GM12864 (cell line): ENCODE measurements at regions not wholly inside any gene's neighbourhood (a gene's known extent, or its start where the extent isn't known, plus 50 kb on each side); places are given as distances from the start of the nearest gene placed in this dataset.

Source experiments
- DNase-seq: peaks from one replicate; pipeline ENCODE4 v3.0.0-alpha.2; 2011; ENCODE audit warnings: low read depth
- H3K4me3 ChIP-seq: 2 replicates; pipeline ENCODE4 v1.5.1; 2011; ENCODE audit warnings: mild to moderate bottlenecking, low read depth, low read length, control low read depth
- TF ChIP-seq, protein P1 (sequence below): IDR thresholded peaks from 2 replicates; pipeline ENCODE4 v1.5.1; 2011; ENCODE audit warnings: low read depth, mild to moderate bottlenecking, moderate library complexity, low read length, control low read depth, inconsistent platforms; ENCODE audit errors: missing control alignments

DNA sequence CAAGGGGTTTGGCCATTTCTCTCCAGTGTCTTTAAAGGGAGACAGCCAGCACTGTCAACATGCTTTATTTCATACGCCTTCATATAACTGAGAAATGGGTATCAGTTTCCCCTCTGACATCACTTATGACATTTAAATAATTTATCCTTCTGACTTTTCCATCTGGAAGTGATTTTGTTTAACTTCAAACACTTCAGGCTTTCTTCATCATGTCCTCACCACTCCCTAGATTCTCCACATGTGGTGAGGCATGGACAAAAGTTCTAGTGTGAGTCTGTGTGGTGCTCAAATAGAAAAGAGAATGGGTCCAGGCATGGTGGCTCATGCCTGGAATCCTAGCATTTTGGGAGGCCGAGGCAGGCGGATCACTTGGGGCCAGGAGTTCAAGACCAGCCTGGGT is 158.6 kb downstream of the TXNL1 start:
- no peak for DNase-seq
- TF ChIP-seq, protein P1, sequence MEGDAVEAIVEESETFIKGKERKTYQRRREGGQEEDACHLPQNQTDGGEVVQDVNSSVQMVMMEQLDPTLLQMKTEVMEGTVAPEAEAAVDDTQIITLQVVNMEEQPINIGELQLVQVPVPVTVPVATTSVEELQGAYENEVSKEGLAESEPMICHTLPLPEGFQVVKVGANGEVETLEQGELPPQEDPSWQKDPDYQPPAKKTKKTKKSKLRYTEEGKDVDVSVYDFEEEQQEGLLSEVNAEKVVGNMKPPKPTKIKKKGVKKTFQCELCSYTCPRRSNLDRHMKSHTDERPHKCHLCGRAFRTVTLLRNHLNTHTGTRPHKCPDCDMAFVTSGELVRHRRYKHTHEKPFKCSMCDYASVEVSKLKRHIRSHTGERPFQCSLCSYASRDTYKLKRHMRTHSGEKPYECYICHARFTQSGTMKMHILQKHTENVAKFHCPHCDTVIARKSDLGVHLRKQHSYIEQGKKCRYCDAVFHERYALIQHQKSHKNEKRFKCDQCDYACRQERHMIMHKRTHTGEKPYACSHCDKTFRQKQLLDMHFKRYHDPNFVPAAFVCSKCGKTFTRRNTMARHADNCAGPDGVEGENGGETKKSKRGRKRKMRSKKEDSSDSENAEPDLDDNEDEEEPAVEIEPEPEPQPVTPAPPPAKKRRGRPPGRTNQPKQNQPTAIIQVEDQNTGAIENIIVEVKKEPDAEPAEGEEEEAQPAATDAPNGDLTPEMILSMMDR = no peak
- no peak overlapping the region for H3K4me3 ChIP-seq

DNA sequence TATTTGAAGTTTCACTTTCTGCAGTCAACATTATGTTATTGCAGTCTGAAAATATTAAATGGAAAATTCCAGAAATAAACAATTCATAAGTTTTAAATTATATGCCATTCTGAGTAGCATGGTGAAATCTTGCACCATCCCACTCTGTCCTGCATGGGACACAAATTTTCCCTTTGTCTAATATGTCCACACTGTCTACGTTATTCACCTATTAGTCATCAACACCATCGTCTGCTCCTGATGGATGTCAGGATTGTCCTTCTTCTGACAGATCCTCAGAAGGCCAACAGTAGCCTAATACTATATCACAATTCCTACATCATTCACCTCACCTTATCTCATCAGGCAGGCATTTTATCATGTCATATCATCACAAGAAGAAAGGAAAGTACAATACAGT is 163.1 kb downstream of the TXNL1 start:
- H3K4me3 ChIP-seq = no peak overlapping the region
- no peak for DNase-seq
- TF ChIP-seq, protein P1 = no peak

DNA sequence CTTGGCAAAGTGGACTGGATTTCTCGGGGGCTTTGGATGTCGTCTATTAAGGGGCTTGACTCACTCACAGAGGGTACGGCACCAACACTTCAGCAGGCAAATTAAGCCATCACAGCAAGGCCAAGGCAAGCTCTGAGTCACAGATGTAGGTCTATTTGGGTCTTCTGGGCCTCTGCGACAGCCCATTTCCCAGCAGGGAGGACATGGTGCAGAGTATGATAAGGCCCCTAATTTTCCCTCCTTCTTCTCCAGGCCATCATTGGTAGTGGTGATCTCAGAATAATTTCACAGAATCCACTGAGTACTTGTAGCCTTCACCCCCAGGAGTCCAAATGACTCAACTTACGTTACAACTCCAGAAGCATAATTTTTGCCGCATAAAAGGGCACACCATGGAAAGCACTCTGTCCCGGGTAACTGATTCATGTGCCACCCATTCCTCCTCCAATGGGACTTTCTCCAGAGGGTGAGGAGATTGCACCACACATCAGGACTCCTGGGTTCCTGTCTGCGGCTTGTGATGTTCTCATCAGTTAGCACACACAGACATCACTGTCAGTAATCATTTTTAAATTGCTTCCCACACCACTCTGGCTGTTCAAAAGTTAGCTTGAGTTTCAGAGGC is 164.9 kb downstream of the TXNL1 start:
- no peak for DNase-seq

DNA sequence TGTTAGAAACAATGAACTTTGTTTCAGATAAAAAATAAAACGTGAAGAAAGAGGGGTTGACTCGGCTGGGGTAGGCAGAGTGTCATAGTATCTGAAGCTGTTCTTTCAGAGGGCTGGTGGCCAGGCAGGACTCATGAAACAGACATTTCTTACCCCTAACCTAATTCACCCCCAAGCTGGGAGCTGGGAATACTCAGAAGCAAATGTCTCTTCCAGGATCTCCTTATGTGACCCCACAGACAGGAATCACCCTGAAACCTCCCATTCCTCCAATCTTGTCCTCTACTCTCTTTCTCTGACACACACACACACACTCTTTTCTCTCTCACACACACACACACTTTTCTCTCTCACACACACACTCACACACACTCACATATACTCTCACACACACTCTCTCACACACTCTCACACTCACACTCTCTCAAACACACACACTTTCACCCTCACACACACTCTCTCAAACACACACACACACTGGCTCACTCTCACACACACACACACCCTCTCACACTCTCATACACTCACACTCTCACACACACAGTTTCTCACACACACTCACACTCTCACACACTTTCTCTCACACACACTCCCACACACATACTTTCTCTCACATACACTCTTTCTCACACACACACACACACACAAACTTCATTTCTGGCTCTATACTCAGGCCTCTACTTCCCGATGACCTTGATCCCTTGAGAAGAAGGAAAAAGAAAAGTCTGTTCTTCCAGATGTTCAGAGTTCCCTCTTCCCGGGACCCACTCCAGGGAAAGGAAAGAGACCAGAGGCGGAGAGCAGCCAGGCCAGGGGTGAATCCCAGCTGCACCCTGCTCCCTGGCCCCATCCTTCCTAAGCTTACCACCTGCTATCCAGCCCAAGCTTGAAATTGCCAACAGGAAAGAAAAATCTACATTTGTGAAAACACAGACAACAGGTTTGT is 167.7 kb downstream of the TXNL1 start:
- no peak for DNase-seq
- TF ChIP-seq, protein P1 = no peak
- no peak overlapping the region for H3K4me3 ChIP-seq

More for the DNA sequence above, 164.9 kb downstream of the TXNL1 start:
- TF ChIP-seq, protein P1 = no peak
- no peak overlapping the region for H3K4me3 ChIP-seq

- H3K4me3 ChIP-seq = no peak overlapping the region
- TF ChIP-seq, protein P1 = no peak
- no peak for DNase-seq
These were observed 168.8 kb downstream of the TXNL1 start for GRCh38 chr18:56469582-56469981.

GRCh38 chr18:56468396-56468795 is 170.0 kb downstream of the TXNL1 start:
- no peak for DNase-seq
- TF ChIP-seq, protein P1 = no peak
- no peak overlapping the region for H3K4me3 ChIP-seq
